ENCODE measurements at regions not wholly inside any gene's neighbourhood (a gene's known extent, or its start where the extent isn't known, plus 50 kb on each side); places are given as distances from the start of the nearest gene placed in this dataset.
"Not testable (repeated sequence)": the region's sequence is repeated elsewhere in the genome, so short reads cannot be mapped to it uniquely, and the experiment has no call there.

- TF ChIP-seq CTCF (IDR thresholded peaks at IDR 0.05) (no peak), NRF1 (IDR thresholded peaks at IDR 0.05; ENCODE audit: low read depth, low read length) (no peak), NFIC (IDR thresholded peaks at IDR 0.05; ENCODE audit: borderline replicate concordance) (no peak), MEF2A (IDR thresholded peaks at IDR 0.05; ENCODE audit: borderline replicate concordance, low read depth) (no peak), USF2 (IDR thresholded peaks at IDR 0.05; ENCODE audit: borderline replicate concordance, low read depth, low read length) (no peak)
These were observed 61.1 kb upstream of the XIST start (continued) for GRCh38 chrX:73913580-73913979.

- 39% methylated on average over 5 of the region's 5 CpGs for WGBS (ENCODE audit: low lambda C conversion rate)
- POLR2A ChIA-PET; H3K9me3 ChIP-seq; DNase-seq; H3K9ac ChIP-seq; H4K20me1 ChIP-seq (ENCODE audit: insufficient read depth); H3K36me3 ChIP-seq (replicated peaks in 1 of 2; ENCODE audit: control insufficient read depth in 1 of 2, insufficient read depth in 2 of 2, low read length in 1 of 2); H3K79me2 ChIP-seq (ENCODE audit: insufficient read depth); H3K4me3 ChIP-seq (ENCODE audit: low read depth in 2 of 2, low read length in 1 of 2); H3K27me3 ChIP-seq (ENCODE audit: insufficient read depth); H2AFZ ChIP-seq (ENCODE audit: low read depth); H3K9me2 ChIP-seq; H3K27ac ChIP-seq (ENCODE audit: low read depth in 2 of 2, low read length in 1 of 2); H3K4me2 ChIP-seq: not testable (repeated sequence)
- Histone ChIP-seq H3K4me1 (ENCODE audit: control insufficient read depth in 1 of 2, insufficient read depth in 2 of 2, low read depth in 1 of 2, low read length in 1 of 2) (peaks cover 0 to 12% of the 10 kb centered on the region in 2 experiments; a peak in 2 of 4 replicates), H3F3A (replicated peaks; ENCODE audit: insufficient read depth) (peaks cover 16% of the 10 kb centered on the region)
- CTCF ChIA-PET: interaction anchor here (1.0 kb wide), 1 partner anchor 23 kb away, joined by 3 read pairs; no protein-coding TSS in a partner anchor
These were observed 59.4 kb upstream of the XIST start for GRCh38 chrX:73911946-73912345.

- H4K20me1 ChIP-seq (ENCODE audit: insufficient read depth); H3K9me2 ChIP-seq; H3K27me3 ChIP-seq (ENCODE audit: insufficient read depth); H2AFZ ChIP-seq (ENCODE audit: low read depth); H3K36me3 ChIP-seq (replicated peaks in 1 of 2; ENCODE audit: control insufficient read depth in 1 of 2, insufficient read depth in 2 of 2, low read length in 1 of 2); H3K4me3 ChIP-seq (ENCODE audit: low read depth in 2 of 2, low read length in 1 of 2); H3K79me2 ChIP-seq (ENCODE audit: insufficient read depth); H3F3A ChIP-seq (replicated peaks; ENCODE audit: insufficient read depth); DNase-seq; H3K4me2 ChIP-seq; H3K27ac ChIP-seq (ENCODE audit: low read depth in 2 of 2, low read length in 1 of 2); H3K9me3 ChIP-seq; H3K9ac ChIP-seq; H3K4me1 ChIP-seq (ENCODE audit: control insufficient read depth in 1 of 2, insufficient read depth in 2 of 2, low read depth in 1 of 2, low read length in 1 of 2); CTCF ChIA-PET; POLR2A ChIA-PET: not testable (repeated sequence)
- WGBS (ENCODE audit: low lambda C conversion rate): 16% methylated on average over 2 of the region's 2 CpGs
These were observed 53.3 kb upstream of the XIST start for GRCh38 chrX:73905749-73906374.

GRCh38 chrX:73903941-73904340, 51.4 kb upstream of the XIST start:
- Histone ChIP-seq H3K36me3 (replicated peaks in 1 of 2; ENCODE audit: control insufficient read depth in 1 of 2, insufficient read depth in 2 of 2, low read length in 1 of 2) (no peaks in the 10 kb centered on the region), H3K4me2 (no peak overlapping the region), H3K4me1 (ENCODE audit: control insufficient read depth in 1 of 2, insufficient read depth in 2 of 2, low read depth in 1 of 2, low read length in 1 of 2) (no peaks in the 10 kb centered on the region), H3K27ac (ENCODE audit: low read depth in 2 of 2, low read length in 1 of 2) (no peak overlapping the region), H3K27me3 (ENCODE audit: insufficient read depth) (no peaks in the 10 kb centered on the region; the same call in 1 of the 2 replicates), H2AFZ (ENCODE audit: low read depth) (no peak overlapping the region), H3K9me2 (no peaks in the 10 kb centered on the region), H3K9me3 (no peaks in the 10 kb centered on the region), H4K20me1 (ENCODE audit: insufficient read depth) (no peaks in the 10 kb centered on the region), H3K4me3 (ENCODE audit: low read depth in 2 of 2, low read length in 1 of 2) (no peak overlapping the region), H3K79me2 (ENCODE audit: insufficient read depth) (no peaks in the 10 kb centered on the region), H3F3A (replicated peaks; ENCODE audit: insufficient read depth) (no peaks in the 10 kb centered on the region), H3K9ac (no peak overlapping the region)
- 29% methylated on average over 3 of the region's 3 CpGs for whole genome bisulfite sequencing (ENCODE audit: low lambda C conversion rate)
- no peak for DNase-seq
- CTCF ChIA-PET: interaction anchor here (0.7 kb wide), 1 partner anchor 8 kb away, joined by 3 read pairs; no protein-coding TSS in a partner anchor
- POLR2A ChIA-PET: no interaction called here
- TF ChIP-seq CHD2 (IDR thresholded peaks at IDR 0.05; ENCODE audit: low read length, partially characterized antibody) (no peak), TCF12 (IDR thresholded peaks at IDR 0.05) (no peak), GATA2 (CRISPR knock-in tag; IDR thresholded peaks at IDR 0.05) (no peak), MXI1 (IDR thresholded peaks at IDR 0.05; ENCODE audit: low read depth, low read length) (no peak), CTCF (IDR thresholded peaks at IDR 0.05) (no peak), YY1 (IDR thresholded peaks at IDR 0.05; ENCODE audit: low read depth) (no peak), GABPA (IDR thresholded peaks at IDR 0.05; ENCODE audit: low read depth) (no peak), FOSL2 (IDR thresholded peaks at IDR 0.05; ENCODE audit: borderline replicate concordance, low read depth) (no peak), RFX5 (IDR thresholded peaks at IDR 0.05; ENCODE audit: low read length) (no peak), SIN3A (IDR thresholded peaks at IDR 0.05; ENCODE audit: borderline replicate concordance, low read depth, low read length) (no peak), NRF1 (IDR thresholded peaks at IDR 0.05; ENCODE audit: low read depth, low read length) (no peak)

All from SK-N-SH (cell line).